ENCODE measurements at regions not wholly inside any gene's neighbourhood (a gene's known extent, or its start where the extent isn't known, plus 50 kb on each side); places are given as distances from the start of the nearest gene placed in this dataset.

- TF ChIP-seq POLR2A (IDR thresholded peaks at IDR 0.05; ENCODE audit: low read depth) (no peak), EP300 (IDR thresholded peaks at IDR 0.05) (no peak), POLR2AphosphoS5 (IDR thresholded peaks at IDR 0.05) (no peak)
- TF ChIP-seq, protein P1, sequence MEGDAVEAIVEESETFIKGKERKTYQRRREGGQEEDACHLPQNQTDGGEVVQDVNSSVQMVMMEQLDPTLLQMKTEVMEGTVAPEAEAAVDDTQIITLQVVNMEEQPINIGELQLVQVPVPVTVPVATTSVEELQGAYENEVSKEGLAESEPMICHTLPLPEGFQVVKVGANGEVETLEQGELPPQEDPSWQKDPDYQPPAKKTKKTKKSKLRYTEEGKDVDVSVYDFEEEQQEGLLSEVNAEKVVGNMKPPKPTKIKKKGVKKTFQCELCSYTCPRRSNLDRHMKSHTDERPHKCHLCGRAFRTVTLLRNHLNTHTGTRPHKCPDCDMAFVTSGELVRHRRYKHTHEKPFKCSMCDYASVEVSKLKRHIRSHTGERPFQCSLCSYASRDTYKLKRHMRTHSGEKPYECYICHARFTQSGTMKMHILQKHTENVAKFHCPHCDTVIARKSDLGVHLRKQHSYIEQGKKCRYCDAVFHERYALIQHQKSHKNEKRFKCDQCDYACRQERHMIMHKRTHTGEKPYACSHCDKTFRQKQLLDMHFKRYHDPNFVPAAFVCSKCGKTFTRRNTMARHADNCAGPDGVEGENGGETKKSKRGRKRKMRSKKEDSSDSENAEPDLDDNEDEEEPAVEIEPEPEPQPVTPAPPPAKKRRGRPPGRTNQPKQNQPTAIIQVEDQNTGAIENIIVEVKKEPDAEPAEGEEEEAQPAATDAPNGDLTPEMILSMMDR (IDR thresholded peaks at IDR 0.05) = no peak
Observed at GRCh38 chr2:15839426-15840124, 100.8 kb upstream of the MYCN start.

Measured in esophagus muscularis mucosa (tissue), 4 donors.